Central memory CD4-positive, alpha-beta T cell (primary cell): ENCODE measurements at regions not wholly inside any gene's neighbourhood (a gene's known extent, or its start where the extent isn't known, plus 50 kb on each side); places are given as distances from the start of the nearest gene placed in this dataset.

Experiments
- DNase-seq: peaks from one replicate; pipeline ENCODE4 v3.0.0; 2022

DNA sequence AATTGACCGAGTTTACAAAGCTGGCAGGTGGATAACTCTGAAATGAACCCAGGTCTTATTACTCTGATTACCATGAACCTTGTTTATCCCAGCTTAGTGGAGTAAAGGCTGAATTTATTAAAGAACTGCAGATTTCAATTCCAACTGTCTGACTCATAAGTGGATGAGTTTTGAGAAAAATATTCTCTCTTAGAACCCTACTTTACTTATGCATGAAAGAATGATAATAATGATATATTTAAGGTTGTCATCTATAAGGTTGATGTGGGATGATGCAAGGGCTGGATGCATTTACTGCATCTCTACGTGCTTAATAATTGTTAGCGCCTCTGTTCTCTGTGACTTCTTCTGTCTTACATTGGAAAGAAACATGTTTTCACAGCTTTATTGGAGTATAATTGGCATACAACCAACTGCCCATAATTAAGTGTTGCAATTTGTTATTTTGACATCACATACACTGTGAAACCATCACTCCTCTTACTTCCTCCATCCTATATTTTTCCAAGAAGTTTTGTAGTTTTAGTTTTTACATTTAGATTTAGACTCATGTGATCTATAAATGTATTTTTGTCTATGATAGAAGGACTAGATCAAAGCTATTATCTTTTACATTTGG is 771.2 kb upstream of the ARRDC4 start:
- DNase-seq, result no peak

DNA sequence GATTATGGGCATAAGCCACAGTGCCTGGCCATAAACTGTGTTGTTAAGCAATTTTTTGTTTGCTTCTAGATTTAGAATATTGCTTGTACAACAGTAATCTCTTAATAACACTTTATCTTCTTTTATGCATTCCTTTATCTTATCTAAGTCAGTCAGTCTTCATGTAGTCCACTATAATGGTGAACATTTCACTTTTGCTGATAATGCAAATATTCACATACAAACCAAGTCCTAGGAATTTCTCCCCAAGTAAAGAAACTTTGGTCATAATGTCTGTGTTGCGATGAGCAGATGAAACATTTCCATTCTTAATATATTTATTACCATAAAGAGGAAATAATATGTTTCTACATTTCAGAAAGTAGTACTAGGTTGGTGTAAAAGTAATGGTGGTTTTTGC is 765.8 kb upstream of the ARRDC4 start:
- no peak for DNase-seq

DNA sequence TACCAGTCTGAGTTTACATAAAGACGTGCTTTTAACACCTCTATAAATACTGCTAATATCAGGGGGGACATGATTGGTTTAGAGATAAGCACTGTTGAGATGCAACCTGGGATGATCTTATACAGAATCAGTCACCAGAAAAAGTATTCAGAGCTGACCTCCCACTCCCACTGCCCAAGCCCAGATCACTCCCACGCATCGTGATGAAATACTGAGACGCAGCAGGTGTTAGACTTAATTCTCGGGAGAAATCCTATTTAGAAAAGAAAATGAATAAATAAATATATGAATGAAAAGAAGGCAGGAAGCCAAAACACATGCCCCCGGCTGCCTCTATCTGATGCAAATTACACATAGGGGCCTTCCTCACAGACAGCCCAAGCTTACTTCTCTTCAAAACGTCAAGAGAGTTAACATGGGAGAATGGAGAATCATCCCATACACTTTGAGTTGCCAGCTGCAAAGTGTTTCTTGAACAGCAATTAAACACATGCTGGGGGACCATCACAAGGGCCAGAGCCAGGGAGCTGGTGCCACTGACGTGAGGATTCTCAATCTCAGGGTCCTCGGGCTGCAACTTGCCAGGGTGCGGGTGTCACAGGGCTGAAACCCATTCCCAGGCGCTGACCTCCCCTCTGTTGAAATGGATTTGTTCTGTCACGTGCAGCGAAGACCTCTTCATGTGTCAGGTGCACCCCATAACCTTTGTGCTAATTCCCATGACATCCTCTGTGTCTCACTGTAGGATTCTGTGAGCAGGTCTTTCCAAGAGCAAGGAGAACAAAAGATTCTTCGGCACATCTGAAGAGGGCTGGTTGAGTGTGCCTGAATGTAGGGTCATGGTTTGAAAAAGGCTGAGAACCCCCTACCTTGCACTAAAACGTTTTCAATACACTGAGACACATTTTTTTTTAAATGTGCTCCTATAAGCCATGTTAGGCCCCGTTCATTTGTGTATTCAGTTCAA is 764.2 kb upstream of the ARRDC4 start:
- no peak for DNase-seq

DNA sequence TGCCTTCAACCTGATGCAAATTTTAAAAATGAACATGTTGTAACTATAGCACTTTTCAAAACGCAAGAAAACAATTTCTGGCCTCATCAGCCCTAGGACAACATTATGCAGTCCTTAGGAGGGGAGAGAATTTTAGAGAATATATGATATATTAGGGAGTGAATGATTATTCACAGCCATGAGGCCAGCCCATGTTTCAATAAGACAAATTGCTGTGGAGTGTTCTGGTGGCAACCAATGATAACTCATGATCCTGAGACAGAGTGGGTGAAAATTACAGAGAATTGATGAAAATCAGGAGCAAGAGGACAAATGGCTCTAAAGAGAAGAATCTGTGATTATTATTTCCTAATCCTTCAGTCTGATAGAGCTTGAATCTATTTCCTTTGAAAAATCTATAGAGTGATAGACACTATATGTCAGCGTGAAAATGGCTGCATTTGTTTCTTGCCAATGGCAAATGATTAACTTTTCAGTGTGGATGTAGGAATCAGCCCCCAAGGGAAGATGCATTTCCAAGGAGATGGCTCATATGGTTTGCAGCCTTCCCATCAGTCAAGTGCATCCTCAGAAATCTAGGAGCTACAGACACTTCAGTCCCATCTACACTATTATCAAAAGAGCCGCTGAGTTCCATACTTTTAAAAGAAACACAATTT is 761.0 kb upstream of the ARRDC4 start:
- no peak for DNase-seq

DNA sequence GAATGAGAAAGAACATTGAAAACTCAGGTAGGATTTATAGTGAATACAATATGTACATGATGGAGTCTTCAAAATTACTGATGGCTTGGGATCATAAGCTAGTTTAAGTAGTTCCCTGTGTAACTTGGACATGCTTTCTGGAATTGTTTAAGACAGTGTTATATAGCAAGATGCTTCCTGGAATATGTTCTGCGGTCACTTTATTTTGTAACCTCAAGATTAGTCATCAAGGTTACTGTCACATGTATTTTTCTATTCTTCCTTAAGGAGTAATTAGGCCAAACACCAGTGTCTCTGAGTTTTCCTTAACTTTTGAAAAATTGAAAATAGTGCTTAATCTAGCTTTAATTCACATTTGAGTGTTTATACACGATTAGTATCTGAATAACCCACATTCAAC is 760.3 kb upstream of the ARRDC4 start:
- DNase-seq, result no peak

DNA sequence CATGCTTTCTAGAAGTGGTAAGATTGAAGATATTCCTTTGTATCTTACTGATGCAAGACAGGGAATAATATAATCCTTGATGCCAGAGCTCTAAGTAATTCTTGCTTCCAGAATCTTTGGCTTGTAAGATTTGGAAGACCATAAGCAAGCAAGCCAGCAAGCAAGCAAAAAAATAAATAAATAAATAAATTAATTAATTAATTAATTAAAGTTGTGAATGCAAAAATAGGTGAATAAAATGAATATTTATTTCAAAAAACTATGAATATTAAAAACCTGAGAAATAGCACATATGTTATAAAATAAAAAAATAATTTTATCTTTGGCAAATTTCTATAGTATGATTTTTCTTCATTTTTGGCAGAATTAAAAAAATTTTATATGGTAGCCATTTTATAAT is 750.2 kb upstream of the ARRDC4 start:
- DNase-seq, result no peak

DNA sequence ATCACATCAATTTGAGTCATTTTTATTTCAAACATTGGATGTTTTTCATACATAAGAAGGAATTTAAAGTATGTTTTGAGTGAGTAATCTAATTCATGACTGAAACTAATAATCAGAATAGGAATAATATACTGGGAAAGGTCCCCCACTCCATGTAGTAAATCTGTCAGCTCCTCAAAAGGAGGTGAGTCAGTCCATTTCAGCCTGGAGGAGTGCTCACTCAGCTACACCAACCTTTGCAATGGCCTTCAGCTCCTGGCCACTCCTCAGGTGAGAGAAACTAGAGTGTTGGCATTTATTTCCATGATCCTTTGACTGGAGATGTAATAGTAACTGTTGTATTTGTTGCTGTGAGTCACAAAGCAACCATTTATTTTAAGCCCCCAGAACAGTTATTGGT is 744.9 kb upstream of the ARRDC4 start:
- no peak for DNase-seq

DNA sequence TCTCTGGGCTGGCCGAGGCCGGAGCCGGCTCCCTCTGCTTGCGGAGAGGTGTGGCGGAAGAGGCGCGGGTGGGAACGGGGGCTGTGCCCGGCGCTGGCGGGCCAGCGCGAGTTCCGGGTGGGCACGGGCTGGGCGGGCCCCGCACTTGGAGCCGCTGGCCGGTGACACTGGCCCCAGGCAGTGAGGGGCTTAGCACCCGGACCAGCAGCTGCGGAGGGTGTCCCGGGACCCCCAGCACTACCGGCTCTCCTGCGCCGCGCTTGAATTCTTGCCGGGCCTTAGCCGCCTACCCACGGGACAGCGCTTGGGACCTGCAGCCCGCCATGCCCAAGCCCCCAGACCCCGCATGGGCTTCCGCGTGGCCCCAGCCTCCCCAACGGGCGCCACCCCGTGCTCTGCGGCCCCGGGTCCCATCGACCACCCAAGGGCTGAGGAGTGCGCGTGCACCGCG is 736.3 kb upstream of the ARRDC4 start:
- DNase-seq, result no peak

DNA sequence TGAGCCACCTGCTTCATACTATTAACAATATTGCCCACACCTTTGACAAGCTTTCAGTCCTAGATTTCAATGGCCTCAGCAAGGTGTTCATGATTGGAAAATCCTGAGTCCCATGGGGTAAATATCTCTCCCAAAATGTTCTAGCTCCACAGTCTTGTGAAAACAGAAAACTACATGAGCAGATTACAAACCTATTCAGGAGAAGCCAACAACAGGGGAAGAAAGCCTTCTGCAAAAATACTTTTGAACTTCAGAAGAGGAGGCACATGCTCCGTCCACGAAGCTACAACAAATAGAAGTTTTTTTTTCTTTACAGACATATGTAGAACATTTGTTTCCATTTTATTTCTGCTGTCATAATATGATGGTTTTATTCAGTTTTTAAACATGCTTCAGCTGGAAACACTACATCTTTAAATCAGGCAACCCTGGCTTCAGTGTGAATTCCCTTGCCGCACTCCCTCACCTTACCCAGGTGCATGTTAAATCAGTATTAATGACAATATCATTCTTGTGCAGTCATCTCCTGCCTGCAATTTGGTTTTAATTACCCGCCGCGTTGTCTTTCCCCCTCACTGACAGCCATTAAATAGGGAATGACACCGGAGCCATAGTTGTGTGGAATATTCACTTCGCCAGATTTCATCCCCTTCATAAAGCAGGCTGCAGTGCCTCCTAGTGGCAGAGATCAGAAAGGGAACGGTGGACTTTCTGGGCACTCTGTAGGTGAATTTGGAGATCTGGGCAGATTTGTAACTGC is 725.5 kb upstream of the ARRDC4 start:
- no peak for DNase-seq

DNA sequence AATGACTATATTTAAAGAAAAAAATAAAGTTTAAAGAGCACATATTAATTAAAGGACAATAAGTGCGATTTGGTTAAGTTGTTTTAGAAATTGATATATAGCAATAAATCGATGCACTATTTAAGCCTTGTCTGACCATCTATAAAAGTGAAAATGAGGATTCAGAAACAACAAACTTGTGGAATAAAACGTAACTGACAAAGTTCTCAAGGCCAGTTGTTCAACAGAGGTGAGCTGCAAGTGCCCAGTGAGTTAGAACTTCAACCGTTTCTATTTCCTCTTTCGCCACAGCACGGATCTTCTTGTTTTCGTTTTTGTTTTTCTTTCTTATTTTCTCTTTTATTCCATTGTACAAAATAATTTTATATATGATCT is 724.9 kb upstream of the ARRDC4 start:
- no peak for DNase-seq

DNA sequence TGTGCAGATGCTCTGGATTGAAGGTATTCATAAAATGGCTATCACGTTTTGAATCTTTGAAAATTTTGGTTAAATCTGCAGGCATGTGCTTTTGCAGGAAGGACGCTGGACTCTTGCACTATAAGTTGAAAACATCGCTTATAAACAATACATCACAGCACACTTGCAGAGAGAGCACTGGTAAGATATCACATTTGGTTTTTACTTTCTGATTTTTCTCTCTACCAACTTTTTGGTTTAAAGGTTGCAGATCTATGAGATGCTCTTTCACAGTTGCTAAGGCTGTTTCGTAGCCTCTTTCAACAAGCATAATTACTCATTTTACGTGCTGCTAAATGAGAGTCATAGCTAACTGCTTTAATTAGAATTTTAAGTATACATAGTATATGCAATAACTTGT is 724.4 kb upstream of the ARRDC4 start:
- no peak for DNase-seq

DNA sequence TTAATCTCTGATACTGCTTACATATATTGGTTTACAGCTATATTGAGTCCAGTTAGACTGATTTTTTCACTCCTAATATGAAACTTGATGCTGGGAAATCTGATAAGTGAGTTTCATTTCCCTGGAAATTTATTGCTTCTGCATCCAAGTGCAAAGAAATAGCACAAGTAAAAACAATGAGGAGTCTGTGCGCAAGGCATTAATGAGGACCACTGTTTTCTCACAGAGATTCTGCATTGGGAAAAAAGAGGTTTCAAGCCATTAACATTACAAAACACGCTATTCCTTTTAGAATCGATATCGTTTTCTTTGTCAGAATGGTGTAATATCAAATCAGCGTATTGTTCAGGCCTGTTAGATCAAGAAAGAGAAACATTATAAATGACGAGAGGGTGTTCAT is 723.3 kb upstream of the ARRDC4 start:
- no peak for DNase-seq

DNA sequence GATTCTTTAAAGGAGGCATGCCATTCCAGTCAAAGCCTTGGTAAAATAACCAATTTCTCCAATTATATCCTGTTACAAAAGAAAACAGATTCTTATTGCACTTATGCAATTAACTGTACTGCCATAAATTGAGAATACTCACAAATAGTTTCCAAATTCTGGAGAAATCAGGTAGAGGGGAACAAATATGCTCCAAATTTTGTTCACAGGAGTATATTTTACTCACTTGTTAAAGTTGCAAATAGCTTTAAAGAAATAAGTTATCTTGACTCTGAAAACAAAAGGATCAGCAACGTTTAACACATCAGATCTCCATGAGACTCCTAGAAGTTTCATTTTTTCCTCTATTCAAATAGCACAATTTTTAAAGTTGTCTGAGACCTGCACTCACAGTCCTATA is 712.1 kb upstream of the ARRDC4 start:
- no peak for DNase-seq

DNA sequence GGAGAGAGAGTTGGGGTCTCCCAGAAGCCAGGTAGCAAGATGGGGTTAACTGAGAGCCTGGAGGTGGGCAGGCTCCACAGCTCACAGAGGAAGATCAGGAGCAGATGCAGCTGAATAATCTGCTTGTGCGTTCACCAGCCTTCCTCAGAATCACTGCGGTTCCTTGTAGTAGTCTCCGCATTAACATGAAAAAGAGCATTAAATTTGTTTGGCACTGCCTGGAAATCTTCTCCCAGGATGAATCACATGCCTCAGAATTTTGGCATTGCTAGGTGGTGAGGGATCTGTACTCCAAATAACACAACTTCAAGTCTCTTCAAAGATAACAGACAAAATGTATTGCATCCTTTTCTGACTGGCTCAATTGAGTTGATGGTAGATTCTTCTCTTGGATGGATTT is 700.6 kb upstream of the ARRDC4 start:
- no peak for DNase-seq

DNA sequence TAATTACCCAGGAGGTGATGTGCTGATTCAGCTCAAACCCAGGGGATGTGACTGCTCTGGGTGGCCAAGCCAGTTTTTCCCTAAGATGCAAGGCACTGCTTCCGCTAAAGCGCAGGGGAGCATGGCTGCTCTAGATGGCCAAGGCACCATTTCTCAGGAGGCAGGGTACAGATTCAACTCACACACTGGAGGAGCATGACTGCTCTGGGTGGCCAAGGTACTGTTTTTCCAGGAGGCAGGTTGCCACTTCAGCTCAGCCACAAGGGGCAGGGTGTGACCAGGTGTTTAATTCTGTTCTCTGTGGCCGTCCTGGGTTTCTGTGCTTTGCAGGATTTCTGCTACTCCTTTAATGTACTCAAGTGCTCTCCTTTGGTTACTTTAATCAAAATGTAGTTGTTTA is 659.3 kb upstream of the ARRDC4 start:
- DNase-seq, result no peak

DNA sequence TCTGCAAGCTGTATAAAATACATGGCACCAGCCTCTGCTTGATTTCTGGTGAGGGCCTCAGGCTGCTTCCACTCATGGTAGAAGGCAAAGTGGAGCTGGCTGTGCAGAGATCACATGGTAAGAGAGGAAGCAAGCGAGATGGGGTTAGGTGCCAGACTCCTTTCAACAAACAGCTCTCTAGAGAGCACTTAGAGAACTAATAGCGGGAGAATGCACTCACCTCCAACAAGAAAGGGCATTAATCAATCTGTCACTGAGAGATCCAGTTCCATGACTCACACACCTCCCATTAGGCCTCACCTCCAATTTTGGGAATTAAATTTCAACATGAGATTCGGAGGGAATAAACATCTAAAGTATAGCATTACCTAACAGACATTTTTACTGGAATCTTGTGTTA is 644.1 kb upstream of the ARRDC4 start:
- DNase-seq, result no peak

DNA sequence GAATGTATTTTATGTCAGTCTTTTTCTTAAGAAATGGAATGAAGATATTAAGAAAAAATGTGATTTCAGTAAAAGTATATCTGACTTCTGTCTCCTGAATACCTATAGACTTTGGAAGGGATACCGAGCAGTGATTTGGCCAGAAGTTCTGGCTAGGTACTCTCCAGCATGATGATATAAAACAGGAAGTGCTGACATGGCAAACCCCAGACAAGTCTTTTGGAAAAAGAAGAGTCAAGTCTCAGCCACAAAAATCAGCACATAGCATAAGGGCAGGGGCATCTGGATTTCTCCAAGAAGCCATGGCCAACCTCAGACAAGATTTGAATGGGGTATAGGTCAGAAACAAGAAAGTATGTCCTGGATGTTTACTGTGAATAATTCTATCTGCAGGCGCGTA is 643.3 kb upstream of the ARRDC4 start:
- no peak for DNase-seq

DNA sequence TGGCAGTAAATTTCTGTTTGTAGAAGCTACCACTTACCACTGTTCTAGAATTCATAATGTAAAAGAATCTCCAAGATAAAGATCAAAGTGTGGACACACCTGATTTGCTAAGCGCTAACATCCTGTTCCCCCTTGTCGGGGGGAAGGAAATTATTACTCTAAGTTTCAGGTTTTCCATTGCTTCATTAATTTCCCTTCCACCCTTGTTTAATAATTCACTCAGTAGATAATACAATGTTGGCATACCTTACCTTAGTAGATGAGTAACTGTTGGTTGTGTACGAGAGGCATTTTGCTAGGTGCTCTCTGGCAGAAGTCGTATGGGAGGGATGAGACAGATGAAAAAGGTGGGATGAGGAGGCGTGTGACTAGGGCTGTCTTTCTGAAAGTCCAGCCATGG is 641.2 kb upstream of the ARRDC4 start:
- no peak for DNase-seq

DNA sequence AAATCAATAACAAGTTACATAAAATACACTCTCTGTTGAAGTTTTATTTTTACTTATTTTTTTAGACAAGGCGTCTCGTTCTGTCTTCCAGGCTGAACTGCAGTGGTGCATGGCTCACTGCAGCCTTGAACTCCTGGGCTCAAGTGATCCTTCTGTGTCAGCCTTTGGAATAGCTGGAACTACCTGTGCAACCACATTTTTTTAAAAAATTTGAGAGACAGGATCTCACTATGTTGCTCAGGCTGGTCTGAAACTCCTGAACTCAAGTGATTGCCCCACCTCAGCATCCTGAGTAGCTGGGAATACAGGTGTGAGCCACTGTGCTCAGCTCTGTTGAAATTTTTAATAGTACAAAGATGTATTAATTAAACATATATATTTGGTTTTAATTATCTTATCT is 614.3 kb upstream of the ARRDC4 start:
- DNase-seq, result no peak

DNA sequence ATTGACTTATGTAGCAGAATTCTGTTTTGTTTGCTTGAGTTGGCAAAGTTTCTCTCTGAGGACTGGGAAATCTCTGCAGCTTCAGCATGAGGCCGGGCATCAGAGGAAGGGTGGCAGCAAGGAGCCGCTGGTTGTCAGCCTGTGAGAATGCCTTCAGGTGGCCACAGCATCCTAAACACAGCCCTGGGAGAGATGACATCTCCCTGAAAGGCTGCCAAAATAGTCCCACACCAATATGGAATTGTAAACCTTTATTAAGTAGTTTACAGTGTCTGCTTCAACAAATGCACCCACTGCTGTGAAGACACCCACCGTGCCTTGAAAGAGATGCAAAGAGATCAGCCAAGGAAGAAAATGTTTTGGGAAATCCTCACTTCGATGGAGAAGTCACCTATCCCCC is 609.7 kb upstream of the ARRDC4 start:
- DNase-seq, result no peak

DNA sequence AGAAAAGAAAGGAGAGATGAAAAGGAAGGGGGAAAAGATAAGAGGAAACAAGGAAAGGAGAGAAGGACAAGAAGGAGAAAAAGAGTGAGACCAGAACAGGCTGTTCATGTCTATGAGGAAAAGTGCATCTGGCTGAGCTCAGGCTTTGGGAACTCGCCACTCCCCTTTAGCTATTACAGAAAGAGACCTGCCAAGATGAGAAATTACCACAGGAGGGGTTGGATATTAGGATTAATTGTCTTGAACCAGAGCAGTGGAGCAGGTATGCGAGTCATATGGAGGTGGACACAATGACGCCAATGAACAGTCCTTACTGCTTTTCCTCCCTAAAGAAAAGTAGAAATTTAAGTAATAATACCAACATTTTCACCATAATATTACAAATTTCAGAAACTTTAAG is 577.0 kb upstream of the ARRDC4 start:
- no peak for DNase-seq

DNA sequence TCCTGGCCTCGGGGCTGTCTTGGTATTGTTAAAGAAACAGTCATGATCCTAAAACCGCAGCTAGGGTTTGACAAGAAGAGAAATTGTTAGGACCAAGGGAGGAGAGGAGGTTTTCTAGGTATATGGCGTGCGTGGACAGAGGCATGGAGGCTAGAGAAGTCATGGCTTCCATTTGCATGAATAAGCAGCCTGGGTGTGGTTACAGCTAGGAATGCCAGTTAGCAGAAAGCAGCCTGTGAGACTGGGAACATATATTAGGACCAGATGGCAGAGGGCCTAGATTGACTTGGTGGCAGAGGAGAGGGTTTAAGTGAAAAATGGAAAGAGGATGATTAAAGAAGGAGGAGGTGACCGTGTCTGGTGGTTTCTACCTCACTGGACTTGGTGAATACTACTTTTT is 573.6 kb upstream of the ARRDC4 start:
- no peak for DNase-seq

DNA sequence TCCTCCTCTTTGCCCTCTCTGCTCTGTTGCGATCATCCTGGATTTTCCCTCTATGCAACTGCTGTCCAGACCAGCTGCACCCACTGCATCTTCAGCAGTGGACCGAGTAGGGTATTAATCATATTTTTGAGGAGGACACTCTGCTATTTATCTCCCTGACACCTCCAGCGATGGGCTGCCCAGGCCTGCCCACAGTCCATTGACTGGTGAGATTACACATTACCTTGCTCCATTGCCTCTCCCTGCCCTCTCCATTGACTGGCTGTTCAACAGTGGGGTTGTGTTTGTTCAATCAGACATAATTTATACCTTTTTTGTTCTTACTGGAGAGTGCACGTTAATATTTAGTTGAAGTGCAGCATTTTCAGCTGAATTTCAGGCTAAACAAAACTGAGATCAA is 559.3 kb upstream of the ARRDC4 start:
- DNase-seq, result no peak
